B cell (primary cell): ENCODE measurements at regions not wholly inside any gene's neighbourhood (a gene's known extent, or its start where the extent isn't known, plus 50 kb on each side); places are given as distances from the start of the nearest gene placed in this dataset.
"Not testable (repeated sequence)": the region's sequence is repeated elsewhere in the genome, so short reads cannot be mapped to it uniquely, and the experiment has no call there.

Experiments used
- ATAC-seq: fragments of 200-7000 bp; cut with Tn5 transposase; one replicate; pipeline ENCODE4 v1.10.0; 2021; ENCODE audit warnings: low read depth, mild to moderate bottlenecking, moderate number of reproducible peaks, moderate library complexity
- CTCF ChIA-PET: fragments of 350-600 bp; sonication (Branson Sonifier 250); formaldehyde crosslinking; loops from one replicate; lab custom pipeline; 2021; ENCODE audit warnings: antibody characterized with exemption, inconsistent platforms; lab: Charles Lee
- POLR2A ChIA-PET: fragments of 350-600 bp; sonication (Branson Sonifier 250); formaldehyde crosslinking; loops from one replicate; lab custom pipeline; 2021; ENCODE audit warnings: antibody characterized with exemption; lab: Charles Lee
- DNase-seq: peaks from one replicate; pipeline ENCODE4 v3.0.0; 2013
- H2AFZ ChIP-seq: 2 replicates; pipeline ENCODE4 v1.6.1; 2012; ENCODE audit warnings: mild to moderate bottlenecking, low read depth, low read length; ENCODE audit not compliant: insufficient read depth, poor library complexity, severe bottlenecking
- H3K27ac ChIP-seq, 2 donors: 1 replicate in 1 of 2; 2 replicates in 1 of 2; pipeline ENCODE4 v1.5.1; 2012 to 2013; ENCODE audit warnings: low read length in 2 of 2, mild to moderate bottlenecking in 2 of 2, moderate library complexity in 1 of 2
- H3K27me3 ChIP-seq, 4 experiments: fragments of 200-600 bp in 1 of 4; sonication (generic) in 1 of 4; replicated peaks in 1 of 4; 1 replicate in 2 of 4; 2 replicates in 2 of 4; pipeline versions ENCODE4 v1.6.1 to v1.7.0; 2013 to 2016; ENCODE audit warnings: low read length in 3 of 4, mild to moderate bottlenecking in 2 of 4, mixed read lengths in 1 of 4, moderate library complexity in 1 of 4; ENCODE audit not compliant: insufficient read depth in 4 of 4, control insufficient read depth in 3 of 4; ENCODE audit errors: control extremely low read depth in 1 of 4
- H3K36me3 ChIP-seq, 2 experiments: replicated peaks in 1 of 2; 1 replicate in 1 of 2; 2 replicates in 1 of 2; pipeline versions ENCODE4 v1.6.1 to v1.7.1; 2013; ENCODE audit warnings: low read length in 1 of 2; ENCODE audit not compliant: insufficient read depth in 2 of 2, control insufficient read depth in 1 of 2; ENCODE audit errors: control extremely low read depth in 1 of 2, extremely low read depth in 1 of 2
- H3K4me1 ChIP-seq, 2 donors: fragments of 200-600 bp in 1 of 2; sonication (generic) in 1 of 2; 1 replicate in 1 of 2; 2 replicates in 1 of 2; pipeline versions ENCODE4 v1.5.1 to v1.6.1; 2013 to 2017; ENCODE audit warnings: low read length in 2 of 2; ENCODE audit not compliant: control insufficient read depth in 2 of 2, insufficient read depth in 2 of 2
- H3K4me2 ChIP-seq: replicated peaks from 2 replicates; pipeline ENCODE3; 2012; ENCODE audit warnings: mild to moderate bottlenecking, low read depth, low read length; ENCODE audit not compliant: poor library complexity, severe bottlenecking
- H3K4me3 ChIP-seq, 5 experiments: fragments of 200-600 bp in 1 of 5; sonication (generic) in 1 of 5; 1 replicate in 3 of 5; 2 replicates in 2 of 5; pipeline versions ENCODE4 v1.5.1 to v1.7.0; 2011 to 2016; ENCODE audit warnings: low read length in 4 of 5, mild to moderate bottlenecking in 4 of 5, low read depth in 2 of 5, control low read depth in 1 of 5, moderate library complexity in 1 of 5; ENCODE audit not compliant: insufficient read depth in 1 of 5; ENCODE audit errors: control extremely low read depth in 1 of 5, extremely low read depth in 1 of 5
- H3K79me2 ChIP-seq: fragments of 200-600 bp; sonication (generic); one replicate; pipeline ENCODE4 v1.6.0; 2016; ENCODE audit warnings: low read length; ENCODE audit not compliant: control insufficient read depth, insufficient read depth
- H3K9ac ChIP-seq: fragments of 200-600 bp; sonication (generic); 2 replicates; pipeline ENCODE4 v1.6.1; 2017; ENCODE audit warnings: mild to moderate bottlenecking, low read length, moderate library complexity
- H3K9me3 ChIP-seq, 3 donors: one replicate each; pipeline versions ENCODE4 v1.6.1 to v1.7.1; 2013; ENCODE audit warnings: low read length in 2 of 3; ENCODE audit not compliant: control insufficient read depth in 2 of 3, insufficient read depth in 1 of 3; ENCODE audit errors: control extremely low read depth in 1 of 3
- H4K20me1 ChIP-seq: 2 replicates; pipeline ENCODE4 v1.6.0; 2012; ENCODE audit warnings: mild to moderate bottlenecking, low read length; ENCODE audit not compliant: insufficient read depth, control insufficient read depth, poor library complexity, severe bottlenecking
- H3K27ac Mint-ChIP-seq: one replicate; pipeline ENCODE4 v1.8.0; 2021; ENCODE audit warnings: mixed read lengths
- H3K27me3 Mint-ChIP-seq: one replicate; pipeline ENCODE4 v1.8.0; 2021; ENCODE audit warnings: mixed read lengths
- H3K4me1 Mint-ChIP-seq: one replicate; pipeline ENCODE4 v1.8.0; 2021; ENCODE audit warnings: mixed read lengths
- H3K4me3 Mint-ChIP-seq: one replicate; pipeline ENCODE4 v1.8.0; 2021; ENCODE audit warnings: mixed read lengths
- H3K9me3 Mint-ChIP-seq: one replicate; pipeline ENCODE4 v1.8.0; 2022; ENCODE audit warnings: mixed read lengths; ENCODE audit not compliant: insufficient read depth
- EZH2 ChIP-seq: IDR thresholded peaks from 2 replicates; pipeline ENCODE4 v1.6.1; 2012; ENCODE audit warnings: borderline replicate concordance, low read depth, mild to moderate bottlenecking, moderate library complexity, low read length; ENCODE audit not compliant: insufficient read depth, poor library complexity, severe bottlenecking
- WGBS: methylation state at CpG from one replicate; pipeline ENCODE4 v1.1.5; 2013; ENCODE audit warnings: missing lambda C conversion rate; ENCODE audit not compliant: insufficient coverage; 5-methylcytosine and 5-hydroxymethylcytosine counted together
- intact Hi-C: fragments of 100-400 bp; cut with micrococcal nuclease; formaldehyde crosslinking; loops from one replicate; pipeline ENCODE4 v1.10.0; 2022
- TF ChIP-seq, protein P1 (sequence below): fragments of 200-600 bp; IDR thresholded peaks from one replicate; pipeline ENCODE4 v1.8.0; 2022; ENCODE audit warnings: antibody characterized with exemption, mild to moderate bottlenecking

DNA sequence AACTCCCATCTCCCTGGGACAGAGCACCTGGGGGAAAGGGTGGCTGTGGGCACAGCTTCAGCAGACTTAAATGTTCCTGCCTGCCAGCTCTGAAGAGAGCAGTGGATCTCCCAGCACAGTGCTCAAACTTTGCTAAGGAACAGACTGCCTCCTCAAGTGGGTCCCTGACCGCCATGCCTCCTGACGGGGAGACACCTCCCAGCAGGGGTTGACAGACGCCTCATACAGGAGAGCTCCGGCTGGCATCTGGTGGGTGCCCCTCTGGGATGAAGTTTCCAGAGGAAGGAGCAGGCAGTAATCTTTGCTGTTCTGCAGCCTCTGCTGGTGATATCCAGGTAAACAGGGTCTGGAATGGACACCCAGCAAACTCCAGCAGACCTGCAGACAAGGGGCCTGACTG lies 206.9 kb upstream of the NUDT10 start:
- H3K9ac ChIP-seq, ATAC-seq, H2AFZ ChIP-seq, H4K20me1 ChIP-seq, H3K9me3 ChIP-seq, DNase-seq, intact Hi-C loops, POLR2A ChIA-PET, H3K27me3 ChIP-seq, H3K27ac Mint-ChIP-seq, H3K4me3 ChIP-seq, CTCF ChIA-PET, H3K79me2 ChIP-seq, H3K27ac ChIP-seq, H3K36me3 ChIP-seq, H3K4me2 ChIP-seq, H3K4me1 Mint-ChIP-seq, H3K9me3 Mint-ChIP-seq, H3K27me3 Mint-ChIP-seq, H3K4me3 Mint-ChIP-seq, H3K4me1 ChIP-seq: not testable (repeated sequence)
- WGBS, result no CpG with 5 or more reads among the region's 4 CpGs

DNA sequence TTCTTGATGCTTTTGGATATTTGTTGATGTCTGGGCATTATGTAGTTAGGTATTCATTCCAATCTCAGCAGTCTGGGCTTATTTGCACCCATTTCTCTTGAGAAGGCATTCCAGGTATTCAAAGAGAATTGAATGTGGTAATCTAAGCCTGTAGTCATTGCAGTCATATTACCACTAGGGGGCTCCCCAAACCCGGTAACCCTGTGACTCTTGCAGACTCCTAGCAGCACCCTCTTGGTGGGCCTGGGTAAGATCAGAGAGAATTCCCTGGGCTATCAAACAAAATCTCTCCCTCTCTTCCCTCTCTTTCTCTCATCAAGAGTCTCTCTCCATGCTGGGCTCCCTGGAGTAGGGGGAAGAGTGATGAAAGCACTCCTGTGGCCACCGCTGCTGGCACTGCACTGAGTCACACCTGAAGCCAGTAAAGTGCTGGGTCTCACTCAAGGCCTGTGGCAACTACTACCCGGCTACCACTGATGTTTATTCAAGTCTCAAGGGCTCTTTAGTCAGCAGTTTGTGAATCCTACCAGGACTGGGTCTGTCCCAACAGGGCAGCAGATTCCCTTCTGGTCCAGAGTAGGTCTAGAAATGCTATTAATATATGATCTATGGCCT lies 187.7 kb upstream of the NUDT10 start:
- Histone ChIP-seq H4K20me1 (no peaks in the 10 kb centered on the region), H3K36me3 (no peaks in the 10 kb centered on the region), H3K9me3 (no peaks in the 10 kb centered on the region), H3K9ac (no peak overlapping the region), H3K4me1 (no peaks in the 10 kb centered on the region), H3K4me2 (no peak overlapping the region), H3K4me3 (no peak overlapping the region), H3K79me2 (no peaks in the 10 kb centered on the region), H2AFZ (no peak overlapping the region), H3K27ac (no peak overlapping the region), H3K27me3 (no peaks in the 10 kb centered on the region)
- ATAC-seq (no peak), DNase-seq (peak; percentile 39)
- POLR2A ChIA-PET, result no interaction called here
- Mint-ChIP-seq H3K4me1 (no peaks in the 10 kb centered on the region), H3K9me3 (no peaks in the 10 kb centered on the region), H3K27me3 (peaks cover 3% of the 10 kb centered on the region), H3K4me3 (no peak overlapping the region), H3K27ac (no peak overlapping the region)
- WGBS, result 100% methylated on average over 1 of the region's 3 CpGs
- intact Hi-C loops, result loop anchor here (10.0 kb wide), 2 partner anchors 190 to 1120 kb away; partner anchors contain the start of gene NUDT10
- TF ChIP-seq EZH2, result no peak
- TF ChIP-seq, protein P1, sequence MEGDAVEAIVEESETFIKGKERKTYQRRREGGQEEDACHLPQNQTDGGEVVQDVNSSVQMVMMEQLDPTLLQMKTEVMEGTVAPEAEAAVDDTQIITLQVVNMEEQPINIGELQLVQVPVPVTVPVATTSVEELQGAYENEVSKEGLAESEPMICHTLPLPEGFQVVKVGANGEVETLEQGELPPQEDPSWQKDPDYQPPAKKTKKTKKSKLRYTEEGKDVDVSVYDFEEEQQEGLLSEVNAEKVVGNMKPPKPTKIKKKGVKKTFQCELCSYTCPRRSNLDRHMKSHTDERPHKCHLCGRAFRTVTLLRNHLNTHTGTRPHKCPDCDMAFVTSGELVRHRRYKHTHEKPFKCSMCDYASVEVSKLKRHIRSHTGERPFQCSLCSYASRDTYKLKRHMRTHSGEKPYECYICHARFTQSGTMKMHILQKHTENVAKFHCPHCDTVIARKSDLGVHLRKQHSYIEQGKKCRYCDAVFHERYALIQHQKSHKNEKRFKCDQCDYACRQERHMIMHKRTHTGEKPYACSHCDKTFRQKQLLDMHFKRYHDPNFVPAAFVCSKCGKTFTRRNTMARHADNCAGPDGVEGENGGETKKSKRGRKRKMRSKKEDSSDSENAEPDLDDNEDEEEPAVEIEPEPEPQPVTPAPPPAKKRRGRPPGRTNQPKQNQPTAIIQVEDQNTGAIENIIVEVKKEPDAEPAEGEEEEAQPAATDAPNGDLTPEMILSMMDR, result peak; percentile 65
- CTCF ChIA-PET, result interaction anchor here (1.0 to 1.3 kb wide), 6 partner anchors 192 to 318 kb away, joined by 3 to 8 read pairs (median 4); no protein-coding TSS in a partner anchor
